Stimulated activated CD4-positive, alpha-beta T cell treated with anti-CD3 and anti-CD28 coated beads, Interleukin-15, amount 100 ng/mL, for 1 hour (primary cell): ENCODE measurements at regions not wholly inside any gene's neighbourhood (a gene's known extent, or its start where the extent isn't known, plus 50 kb on each side); places are given as distances from the start of the nearest gene placed in this dataset.

Experiments
- DNase-seq, 2 donors: peaks; one replicate each; pipeline ENCODE4 v3.0.0-alpha.2; 2020; ENCODE audit warnings: low read depth in 1 of 2, low spot score in 1 of 2

GRCh38 chr11:69378303-69379141, 84.6 kb downstream of the MYEOV start:
- DNase-seq: no peak

- no peak for DNase-seq
These were observed 86.5 kb downstream of the MYEOV start for GRCh38 chr11:69380451-69380901.

GRCh38 chr11:69380921-69381581, 87.1 kb downstream of the MYEOV start:
- no peak for DNase-seq

- DNase-seq: no peak
These were observed 87.8 kb downstream of the MYEOV start for GRCh38 chr11:69381681-69382130.

- DNase-seq: no peak
These were observed 88.5 kb downstream of the MYEOV start for GRCh38 chr11:69382131-69383128.

GRCh38 chr11:69383372-69384250, 89.7 kb downstream of the MYEOV start:
- DNase-seq: no peak

- DNase-seq: no peak
These were observed 90.5 kb downstream of the MYEOV start for GRCh38 chr11:69384251-69385143.

GRCh38 chr11:69385144-69385820, 91.3 kb downstream of the MYEOV start:
- DNase-seq: no peak

GRCh38 chr11:69385832-69386427, 92.0 kb downstream of the MYEOV start:
- DNase-seq: no peak

GRCh38 chr11:69386594-69387408, 92.8 kb downstream of the MYEOV start:
- DNase-seq: no peak

- DNase-seq: no peak
These were observed 93.5 kb downstream of the MYEOV start for GRCh38 chr11:69387409-69387885.

GRCh38 chr11:69388210-69388609, 93.3 kb upstream of the LINC01488 start:
- DNase-seq: no peak

GRCh38 chr11:69388661-69389060, 92.8 kb upstream of the LINC01488 start:
- DNase-seq: no peak

- DNase-seq: no peak
These were observed 90.9 kb upstream of the LINC01488 start for GRCh38 chr11:69390561-69390960.

- DNase-seq: no peak
These were observed 90.0 kb upstream of the LINC01488 start for GRCh38 chr11:69391192-69392103.

GRCh38 chr11:69392104-69392653, 89.3 kb upstream of the LINC01488 start:
- no peak for DNase-seq
